ENCODE measurements at regions not wholly inside any gene's neighbourhood (a gene's known extent, or its start where the extent isn't known, plus 50 kb on each side); places are given as distances from the start of the nearest gene placed in this dataset.

- Histone ChIP-seq H3K27me3 (no peaks in the 10 kb centered on the region), H3K36me3 (no peaks in the 10 kb centered on the region), H3K27ac (no peak overlapping the region), H3K4me1 (peaks cover 3% of the 10 kb centered on the region), H3K9me3 (no peaks in the 10 kb centered on the region), H3K4me3 (no peak overlapping the region)
- DNase-seq (no peak), ATAC-seq (no peak)
- TF ChIP-seq, protein P1, sequence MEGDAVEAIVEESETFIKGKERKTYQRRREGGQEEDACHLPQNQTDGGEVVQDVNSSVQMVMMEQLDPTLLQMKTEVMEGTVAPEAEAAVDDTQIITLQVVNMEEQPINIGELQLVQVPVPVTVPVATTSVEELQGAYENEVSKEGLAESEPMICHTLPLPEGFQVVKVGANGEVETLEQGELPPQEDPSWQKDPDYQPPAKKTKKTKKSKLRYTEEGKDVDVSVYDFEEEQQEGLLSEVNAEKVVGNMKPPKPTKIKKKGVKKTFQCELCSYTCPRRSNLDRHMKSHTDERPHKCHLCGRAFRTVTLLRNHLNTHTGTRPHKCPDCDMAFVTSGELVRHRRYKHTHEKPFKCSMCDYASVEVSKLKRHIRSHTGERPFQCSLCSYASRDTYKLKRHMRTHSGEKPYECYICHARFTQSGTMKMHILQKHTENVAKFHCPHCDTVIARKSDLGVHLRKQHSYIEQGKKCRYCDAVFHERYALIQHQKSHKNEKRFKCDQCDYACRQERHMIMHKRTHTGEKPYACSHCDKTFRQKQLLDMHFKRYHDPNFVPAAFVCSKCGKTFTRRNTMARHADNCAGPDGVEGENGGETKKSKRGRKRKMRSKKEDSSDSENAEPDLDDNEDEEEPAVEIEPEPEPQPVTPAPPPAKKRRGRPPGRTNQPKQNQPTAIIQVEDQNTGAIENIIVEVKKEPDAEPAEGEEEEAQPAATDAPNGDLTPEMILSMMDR (IDR thresholded peaks at IDR 0.05): no peak
- intact Hi-C loops (cut with DNase I): no loop called here
Measured at GRCh38 chr18:49655266-49656072, 93.6 kb downstream of the LIPG start.

DNA sequence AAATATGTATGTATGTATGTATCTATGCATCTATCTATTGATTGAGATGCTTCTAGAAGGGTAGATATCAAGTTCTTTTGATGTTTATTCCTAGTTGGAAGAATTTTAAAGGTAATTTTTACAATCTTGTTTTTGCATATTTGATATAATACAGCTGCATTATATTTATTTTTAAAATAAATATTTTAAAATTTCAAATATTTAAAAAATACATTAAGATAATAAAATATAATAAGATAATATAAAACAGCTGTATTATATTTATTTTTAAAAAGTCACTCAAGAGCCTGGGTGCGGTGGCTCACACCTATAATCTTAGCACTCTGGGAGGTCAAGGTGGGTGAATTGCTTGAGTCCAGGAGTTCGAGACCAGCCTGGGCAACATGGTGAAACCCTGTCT lies 92.5 kb downstream of the LIPG start:
- ATAC-seq (no peak), DNase-seq (no peak)
- Histone ChIP-seq H3K9me3 (no peaks in the 10 kb centered on the region), H3K27ac (no peak overlapping the region), H3K36me3 (no peaks in the 10 kb centered on the region), H3K4me1 (peaks cover 3% of the 10 kb centered on the region), H3K4me3 (no peak overlapping the region), H3K27me3 (no peaks in the 10 kb centered on the region)
- intact Hi-C loops (cut with DNase I): no loop called here
- TF ChIP-seq, protein P1 (IDR thresholded peaks at IDR 0.05): no peak

DNA sequence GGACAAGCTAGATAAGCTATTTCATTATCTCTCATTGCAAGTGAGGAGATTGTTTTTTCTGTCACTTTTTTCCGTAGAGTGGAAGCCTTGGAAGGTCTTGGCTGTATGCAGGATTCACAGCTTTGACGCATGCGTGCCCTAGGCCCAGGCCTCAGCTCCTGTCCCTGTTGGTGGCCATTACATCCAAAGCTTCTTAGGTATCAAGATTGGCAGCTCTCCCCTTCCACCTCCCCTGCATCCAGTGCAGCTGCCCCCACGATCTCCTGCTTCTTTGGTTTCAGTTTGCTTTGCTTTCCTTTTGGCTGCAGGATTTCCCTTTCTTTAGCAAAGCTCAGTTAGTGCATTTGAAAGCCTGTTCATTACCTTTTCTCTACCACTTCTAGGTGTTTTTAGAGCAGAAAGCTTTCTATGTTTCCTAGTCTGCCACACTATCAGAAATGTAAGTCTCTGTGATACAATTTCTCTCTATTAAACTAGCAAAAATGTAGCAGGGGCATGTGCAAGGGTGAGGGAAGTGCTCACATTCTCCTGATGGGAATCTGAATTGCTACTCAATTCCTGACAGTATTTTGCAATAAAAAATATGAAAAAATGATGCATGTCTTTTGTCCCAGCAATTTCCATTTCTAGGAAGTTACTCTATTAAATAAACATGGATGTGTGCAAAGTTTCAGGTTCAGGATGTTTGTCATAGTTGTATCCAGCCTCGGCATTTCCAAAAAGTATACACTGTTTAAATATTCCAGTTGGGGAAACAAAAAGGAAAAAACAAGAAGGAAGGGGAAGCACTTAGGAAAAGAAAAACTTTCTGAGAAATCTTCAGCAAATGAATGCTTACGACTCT lies 91.2 kb downstream of the LIPG start:
- no peaks in the 10 kb centered on the region for H3K36me3 ChIP-seq
- H3K27ac ChIP-seq: no peak overlapping the region
- DNase-seq: no peak
- no peaks in the 10 kb centered on the region for H3K27me3 ChIP-seq
- intact Hi-C loops (cut with DNase I): no loop called here
- H3K4me1 ChIP-seq: peaks cover 3% of the 10 kb centered on the region
- H3K4me3 ChIP-seq: no peak overlapping the region
- no peak for ATAC-seq
- H3K9me3 ChIP-seq: no peaks in the 10 kb centered on the region
- TF ChIP-seq, protein P1 (IDR thresholded peaks at IDR 0.05): no peak

DNA sequence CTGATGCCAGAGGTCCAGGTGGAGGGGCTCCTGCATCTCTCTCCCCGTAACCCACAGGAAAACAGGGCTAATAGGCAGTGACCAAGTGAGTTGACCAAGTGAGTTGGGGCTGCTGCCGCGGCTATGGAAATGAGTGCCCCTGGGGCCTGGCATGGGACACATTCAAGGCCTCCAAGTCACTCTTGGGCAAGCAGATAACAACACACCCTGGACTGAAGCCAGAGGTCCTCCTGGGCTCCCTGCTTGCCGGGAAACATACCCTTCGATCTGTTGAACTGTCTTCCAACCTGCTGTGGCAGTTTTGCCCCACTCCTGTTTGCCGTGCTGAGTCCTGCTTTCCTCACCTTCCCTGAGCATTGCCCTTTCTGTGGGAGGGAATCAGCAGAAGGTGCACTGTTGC lies 89.2 kb downstream of the LIPG start:
- Histone ChIP-seq H3K4me3 (no peak overlapping the region), H3K27ac (no peak overlapping the region), H3K9me3 (no peaks in the 10 kb centered on the region), H3K27me3 (no peaks in the 10 kb centered on the region), H3K36me3 (no peaks in the 10 kb centered on the region), H3K4me1 (peaks cover 11% of the 10 kb centered on the region)
- intact Hi-C loops (cut with DNase I): no loop called here
- DNase-seq (no peak), ATAC-seq (no peak)
- TF ChIP-seq, protein P1 (IDR thresholded peaks at IDR 0.05): no peak

DNA sequence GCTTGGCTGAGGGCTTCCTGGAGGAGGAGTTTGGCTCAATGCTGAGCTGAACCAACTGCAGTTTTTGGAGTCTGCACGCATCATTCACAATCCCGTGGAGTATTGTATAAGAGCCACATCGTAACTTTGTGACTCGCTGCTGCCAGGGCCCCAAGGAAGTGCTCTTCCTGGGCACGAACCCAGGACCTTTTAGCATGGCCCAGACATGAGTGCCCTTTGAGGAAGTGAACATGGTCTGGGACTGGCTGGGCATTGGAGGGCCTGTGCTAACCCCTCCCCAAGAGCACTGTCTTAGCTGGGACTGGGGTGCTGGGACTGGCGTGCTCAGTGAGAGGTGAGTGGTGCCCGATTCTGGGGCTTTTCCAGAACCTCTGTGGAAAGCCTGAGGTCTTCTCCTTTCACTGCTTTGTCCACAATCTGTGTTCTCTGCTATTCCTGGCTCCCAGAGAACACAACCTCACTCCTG lies 88.6 kb downstream of the LIPG start:
- peak; percentile 45 for ATAC-seq
- TF ChIP-seq, protein P1 (IDR thresholded peaks at IDR 0.05): no peak
- Histone ChIP-seq H3K27me3 (no peaks in the 10 kb centered on the region), H3K4me3 (no peak overlapping the region), H3K36me3 (no peaks in the 10 kb centered on the region), H3K27ac (no peak overlapping the region), H3K4me1 (peaks cover 12% of the 10 kb centered on the region), H3K9me3 (no peaks in the 10 kb centered on the region)
- DNase-seq: no peak
- intact Hi-C loops (cut with DNase I): no loop called here
